ENCODE measurements at regions not wholly inside any gene's neighbourhood (a gene's known extent, or its start where the extent isn't known, plus 50 kb on each side); places are given as distances from the start of the nearest gene placed in this dataset.

DNA sequence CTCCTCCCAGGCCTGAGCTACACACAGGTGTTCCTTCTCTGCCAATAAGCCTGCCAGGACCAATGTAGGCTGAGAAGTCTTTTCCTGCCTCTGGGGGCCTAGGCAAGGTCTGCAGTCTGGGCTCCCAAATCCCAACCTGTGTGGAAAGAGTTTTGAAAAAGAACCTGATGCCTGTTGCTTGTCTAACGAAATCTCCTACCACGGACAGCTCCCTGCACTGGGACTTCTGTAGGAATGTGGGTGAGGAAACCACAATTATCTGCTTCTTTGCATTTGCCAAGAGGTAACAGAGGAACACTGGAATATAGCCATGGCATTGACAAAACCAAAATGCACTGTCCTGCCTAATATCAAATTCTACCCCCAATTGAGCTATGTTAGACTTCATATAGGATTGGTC, 877.0 kb upstream of the TMEM132C start:
- H3K36me3 ChIP-seq: no peaks in the 10 kb centered on the region
- WGBS, 4 donors: 0 to 12% (median 6%) methylated on average over 2 of the region's 2 CpGs
- no peak overlapping the region for H3K4me3 ChIP-seq
- ATAC-seq (no peak), DNase-seq (no peak)
- TF ChIP-seq, protein P1, sequence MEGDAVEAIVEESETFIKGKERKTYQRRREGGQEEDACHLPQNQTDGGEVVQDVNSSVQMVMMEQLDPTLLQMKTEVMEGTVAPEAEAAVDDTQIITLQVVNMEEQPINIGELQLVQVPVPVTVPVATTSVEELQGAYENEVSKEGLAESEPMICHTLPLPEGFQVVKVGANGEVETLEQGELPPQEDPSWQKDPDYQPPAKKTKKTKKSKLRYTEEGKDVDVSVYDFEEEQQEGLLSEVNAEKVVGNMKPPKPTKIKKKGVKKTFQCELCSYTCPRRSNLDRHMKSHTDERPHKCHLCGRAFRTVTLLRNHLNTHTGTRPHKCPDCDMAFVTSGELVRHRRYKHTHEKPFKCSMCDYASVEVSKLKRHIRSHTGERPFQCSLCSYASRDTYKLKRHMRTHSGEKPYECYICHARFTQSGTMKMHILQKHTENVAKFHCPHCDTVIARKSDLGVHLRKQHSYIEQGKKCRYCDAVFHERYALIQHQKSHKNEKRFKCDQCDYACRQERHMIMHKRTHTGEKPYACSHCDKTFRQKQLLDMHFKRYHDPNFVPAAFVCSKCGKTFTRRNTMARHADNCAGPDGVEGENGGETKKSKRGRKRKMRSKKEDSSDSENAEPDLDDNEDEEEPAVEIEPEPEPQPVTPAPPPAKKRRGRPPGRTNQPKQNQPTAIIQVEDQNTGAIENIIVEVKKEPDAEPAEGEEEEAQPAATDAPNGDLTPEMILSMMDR (IDR thresholded peaks at IDR 0.05): no peak
- no peak for TF ChIP-seq POLR2A (IDR thresholded peaks at IDR 0.05)
- no peak overlapping the region for H3K27ac ChIP-seq
- intact Hi-C loops (cut with DNase I): loop anchor here in 1 of 10 donors (10.0 kb wide), 1 partner anchor 605 kb away; no protein-coding TSS in a partner anchor
- no peaks in the 10 kb centered on the region for H3K9me3 ChIP-seq
- H3K27me3 ChIP-seq: peaks cover 0 to 50% (median 0%) of the 10 kb centered on the region in 9 donors
- no peaks in the 10 kb centered on the region for H3K4me1 ChIP-seq

DNA sequence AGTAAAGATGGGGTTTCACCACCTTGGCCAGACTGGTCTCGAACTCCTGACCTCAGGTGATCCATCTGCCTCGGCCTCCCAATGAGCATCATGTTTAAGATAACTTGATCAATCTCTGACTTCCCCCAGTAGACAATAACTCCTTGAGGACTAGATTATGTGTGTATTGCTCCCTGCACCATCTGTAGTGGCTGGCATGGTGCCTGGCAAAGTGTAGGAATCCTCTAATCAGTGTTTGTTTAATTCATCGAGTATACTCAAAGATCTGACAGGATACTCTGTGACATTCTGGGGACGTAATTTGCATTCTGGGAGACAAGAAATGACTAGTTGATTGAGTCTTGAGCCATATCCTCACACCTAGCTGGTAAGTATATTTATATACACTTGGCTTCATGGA, 873.5 kb upstream of the TMEM132C start:
- Histone ChIP-seq H3K36me3 (no peaks in the 10 kb centered on the region), H3K27ac (no peak overlapping the region), H3K4me1 (no peaks in the 10 kb centered on the region), H3K27me3 (peaks cover 0 to 41% (median 0%) of the 10 kb centered on the region in 9 donors), H3K4me3 (no peak overlapping the region), H3K9me3 (no peaks in the 10 kb centered on the region)
- WGBS, 4 donors: 55 to 68% (median 65%) methylated on average over 4 of the region's 4 CpGs
- TF ChIP-seq POLR2A (IDR thresholded peaks at IDR 0.05): no peak
- TF ChIP-seq, protein P1 (IDR thresholded peaks at IDR 0.05): no peak
- intact Hi-C loops (cut with DNase I): no loop called here
- ATAC-seq (no peak), DNase-seq (no peak)

DNA sequence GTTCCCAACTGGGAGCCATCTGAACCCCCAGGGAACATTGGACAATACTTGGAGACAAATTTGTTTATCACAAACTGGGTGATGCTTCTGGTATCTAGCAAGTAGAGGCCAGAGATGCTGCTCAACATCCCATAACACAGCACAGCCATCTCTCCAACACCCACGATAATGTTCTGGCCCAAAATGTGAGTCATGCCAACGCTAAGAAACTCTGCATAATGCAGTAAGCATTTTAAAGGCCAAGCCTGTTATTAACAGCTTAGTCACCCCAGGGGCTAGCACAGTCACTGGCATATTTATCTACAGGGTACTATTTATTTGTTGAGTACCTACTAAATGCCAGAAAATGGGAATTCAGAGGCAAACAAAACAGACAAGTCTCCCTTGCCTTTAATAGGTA, 873.1 kb upstream of the TMEM132C start:
- peaks cover 0 to 37% (median 0%) of the 10 kb centered on the region in 9 donors for H3K27me3 ChIP-seq
- no peaks in the 10 kb centered on the region for H3K4me1 ChIP-seq
- DNase-seq (no peak), ATAC-seq (no peak)
- H3K36me3 ChIP-seq: no peaks in the 10 kb centered on the region
- no peak overlapping the region for H3K4me3 ChIP-seq
- intact Hi-C loops (cut with DNase I): no loop called here
- H3K9me3 ChIP-seq: no peaks in the 10 kb centered on the region
- H3K27ac ChIP-seq: no peak overlapping the region
- TF ChIP-seq, protein P1 (IDR thresholded peaks at IDR 0.05): no peak
- no peak for TF ChIP-seq POLR2A (IDR thresholded peaks at IDR 0.05)
- WGBS, 4 donors: 43 to 78% (median 61%) methylated on average over 2 of the region's 2 CpGs

DNA sequence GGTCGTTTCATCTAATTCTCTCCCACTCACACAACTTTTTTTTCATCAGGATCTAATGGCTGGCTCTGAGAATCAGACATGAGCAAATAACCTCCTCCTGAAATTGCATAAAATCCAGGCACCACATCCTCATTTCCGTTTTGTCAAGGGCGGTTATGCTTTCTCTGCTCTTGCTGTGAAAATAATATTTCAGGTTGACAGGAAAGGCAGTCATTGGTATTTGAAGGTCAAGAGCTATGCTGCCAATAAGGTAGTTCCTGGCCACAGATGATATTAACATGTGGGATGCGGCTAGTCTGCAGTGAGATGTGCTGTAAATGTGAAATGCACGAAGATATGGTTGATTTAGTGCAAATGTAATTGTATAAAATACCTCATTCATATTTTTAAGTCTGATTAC, 870.2 kb upstream of the TMEM132C start:
- H3K27me3 ChIP-seq: peaks cover 0 to 33% (median 0%) of the 10 kb centered on the region in 9 donors
- H3K4me1 ChIP-seq: no peaks in the 10 kb centered on the region
- TF ChIP-seq, protein P1 (IDR thresholded peaks at IDR 0.05): no peak
- TF ChIP-seq POLR2A (IDR thresholded peaks at IDR 0.05): no peak
- no peak overlapping the region for H3K4me3 ChIP-seq
- ATAC-seq (no peak), DNase-seq (no peak)
- intact Hi-C loops (cut with DNase I): no loop called here
- no peak overlapping the region for H3K27ac ChIP-seq
- WGBS, 4 donors: 45 to 67% (median 53%) methylated on average over 5 of the region's 5 CpGs
- H3K9me3 ChIP-seq: no peaks in the 10 kb centered on the region
- no peaks in the 10 kb centered on the region for H3K36me3 ChIP-seq

Data from heart left ventricle (tissue), 16 donors.